DND-41 (cell line): ENCODE measurements at regions not wholly inside any gene's neighbourhood (a gene's known extent, or its start where the extent isn't known, plus 50 kb on each side); places are given as distances from the start of the nearest gene placed in this dataset.

ENCODE experiments used
- ATAC-seq: fragments of 200-7000 bp; cut with Tn5 transposase; 3 replicates; pipeline ENCODE4 v1.9.1; 2021; ENCODE audit warnings: low read depth; ENCODE audit not compliant: insufficient read depth
- DNase-seq: peaks from one replicate; pipeline ENCODE4 v3.0.0-alpha.2; 2020
- H2AFZ ChIP-seq: 2 replicates; pipeline ENCODE4 v1.6.0; 2012; ENCODE audit warnings: low read depth, low read length
- H3K27ac ChIP-seq: 2 replicates; pipeline ENCODE4 v1.5.1; 2012; ENCODE audit warnings: low read length, inconsistent platforms
- H3K27me3 ChIP-seq: fragments of 200-600 bp; sonication (generic); 2 replicates; pipeline ENCODE4 v1.6.0; 2012; ENCODE audit warnings: low read length, mild to moderate bottlenecking, inconsistent platforms; ENCODE audit not compliant: insufficient read depth, poor library complexity
- H3K36me3 ChIP-seq: 2 replicates; pipeline ENCODE4 v1.5.1; 2012; ENCODE audit warnings: low read length, inconsistent platforms; ENCODE audit not compliant: insufficient read depth
- H3K4me1 ChIP-seq: 2 replicates; pipeline ENCODE4 v1.5.1; 2012; ENCODE audit warnings: mild to moderate bottlenecking, low read length; ENCODE audit not compliant: insufficient read depth
- H3K4me2 ChIP-seq: 2 replicates; pipeline ENCODE4 v1.6.0; 2012; ENCODE audit warnings: mild to moderate bottlenecking, moderate library complexity, low read length, inconsistent platforms; ENCODE audit not compliant: insufficient read depth
- H3K4me3 ChIP-seq, 2 experiments: fragments of 200-600 bp in 1 of 2; shearing (Covaris generic) in 1 of 2; 2 replicates each; pipeline ENCODE4 v1.5.1; 2012 to 2016; ENCODE audit warnings: inconsistent platforms in 2 of 2, low read length in 2 of 2, mild to moderate bottlenecking in 2 of 2, low read depth in 1 of 2, moderate library complexity in 1 of 2
- H3K79me2 ChIP-seq: 2 replicates; pipeline ENCODE4 v1.6.0; 2012; ENCODE audit warnings: low read length, inconsistent platforms; ENCODE audit not compliant: insufficient read depth
- H3K9ac ChIP-seq: 2 replicates; pipeline ENCODE4 v1.6.0; 2012; ENCODE audit warnings: low read depth, mild to moderate bottlenecking, inconsistent platforms, low read length, moderate library complexity
- H3K9me3 ChIP-seq: 2 replicates; pipeline ENCODE4 v1.5.1; 2012; ENCODE audit warnings: low read length, moderate library complexity, mild to moderate bottlenecking, inconsistent platforms; ENCODE audit not compliant: insufficient read depth, severe bottlenecking
- H4K20me1 ChIP-seq: 2 replicates; pipeline ENCODE4 v1.6.0; 2012; ENCODE audit warnings: low read length; ENCODE audit not compliant: insufficient read depth
- EZH2 ChIP-seq: IDR thresholded peaks from 3 replicates; pipeline ENCODE4 v1.6.1; 2012; ENCODE audit warnings: borderline replicate concordance, low read depth, mild to moderate bottlenecking, moderate library complexity, low read length, inconsistent platforms; ENCODE audit not compliant: severe bottlenecking
- TF ChIP-seq, protein P1 (sequence below): IDR thresholded peaks from 2 replicates; pipeline ENCODE4 v1.5.1; 2012; ENCODE audit warnings: borderline replicate concordance, low read length, moderate library complexity, mild to moderate bottlenecking; ENCODE audit not compliant: poor library complexity, severe bottlenecking; ENCODE audit errors: extremely low read depth

- H3K36me3 ChIP-seq, result no peaks in the 10 kb centered on the region
- no peak overlapping the region for H3K4me2 ChIP-seq
- no peak overlapping the region for H3K27ac ChIP-seq
- peaks cover 7% of the 10 kb centered on the region for H3K9me3 ChIP-seq
- peaks cover under 1% of the 10 kb centered on the region; the same call in 1 of the 2 replicates for H3K4me1 ChIP-seq
- H3K27me3 ChIP-seq, result no peaks in the 10 kb centered on the region
- H2AFZ ChIP-seq, result no peak overlapping the region
- H3K9ac ChIP-seq, result no peak overlapping the region
- DNase-seq (no peak), ATAC-seq (no peak)
- no peaks in the 10 kb centered on the region for H3K79me2 ChIP-seq
- TF ChIP-seq EZH2, result no peak
- TF ChIP-seq, protein P1, sequence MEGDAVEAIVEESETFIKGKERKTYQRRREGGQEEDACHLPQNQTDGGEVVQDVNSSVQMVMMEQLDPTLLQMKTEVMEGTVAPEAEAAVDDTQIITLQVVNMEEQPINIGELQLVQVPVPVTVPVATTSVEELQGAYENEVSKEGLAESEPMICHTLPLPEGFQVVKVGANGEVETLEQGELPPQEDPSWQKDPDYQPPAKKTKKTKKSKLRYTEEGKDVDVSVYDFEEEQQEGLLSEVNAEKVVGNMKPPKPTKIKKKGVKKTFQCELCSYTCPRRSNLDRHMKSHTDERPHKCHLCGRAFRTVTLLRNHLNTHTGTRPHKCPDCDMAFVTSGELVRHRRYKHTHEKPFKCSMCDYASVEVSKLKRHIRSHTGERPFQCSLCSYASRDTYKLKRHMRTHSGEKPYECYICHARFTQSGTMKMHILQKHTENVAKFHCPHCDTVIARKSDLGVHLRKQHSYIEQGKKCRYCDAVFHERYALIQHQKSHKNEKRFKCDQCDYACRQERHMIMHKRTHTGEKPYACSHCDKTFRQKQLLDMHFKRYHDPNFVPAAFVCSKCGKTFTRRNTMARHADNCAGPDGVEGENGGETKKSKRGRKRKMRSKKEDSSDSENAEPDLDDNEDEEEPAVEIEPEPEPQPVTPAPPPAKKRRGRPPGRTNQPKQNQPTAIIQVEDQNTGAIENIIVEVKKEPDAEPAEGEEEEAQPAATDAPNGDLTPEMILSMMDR, result no peak
- no peaks in the 10 kb centered on the region for H4K20me1 ChIP-seq
- H3K4me3 ChIP-seq, result no peak overlapping the region
Measured at GRCh38 chr4:133581996-133582619, 433.0 kb downstream of the PCDH10 start.

GRCh38 chr4:133574248-133574647 is 425.2 kb downstream of the PCDH10 start:
- no peaks in the 10 kb centered on the region for H3K79me2 ChIP-seq
- ATAC-seq (no peak), DNase-seq (no peak)
- H3K9ac ChIP-seq, result no peak overlapping the region
- H3K36me3 ChIP-seq, result no peaks in the 10 kb centered on the region
- no peak overlapping the region for H2AFZ ChIP-seq
- no peak overlapping the region for H3K4me3 ChIP-seq
- H3K4me1 ChIP-seq, result no peaks in the 10 kb centered on the region
- no peak overlapping the region for H3K4me2 ChIP-seq
- H3K27ac ChIP-seq, result no peak overlapping the region
- H3K27me3 ChIP-seq, result no peaks in the 10 kb centered on the region
- no peaks in the 10 kb centered on the region for H4K20me1 ChIP-seq
- H3K9me3 ChIP-seq, result peaks cover 3% of the 10 kb centered on the region
- TF ChIP-seq EZH2, result no peak
- TF ChIP-seq, protein P1, result no peak

DNA sequence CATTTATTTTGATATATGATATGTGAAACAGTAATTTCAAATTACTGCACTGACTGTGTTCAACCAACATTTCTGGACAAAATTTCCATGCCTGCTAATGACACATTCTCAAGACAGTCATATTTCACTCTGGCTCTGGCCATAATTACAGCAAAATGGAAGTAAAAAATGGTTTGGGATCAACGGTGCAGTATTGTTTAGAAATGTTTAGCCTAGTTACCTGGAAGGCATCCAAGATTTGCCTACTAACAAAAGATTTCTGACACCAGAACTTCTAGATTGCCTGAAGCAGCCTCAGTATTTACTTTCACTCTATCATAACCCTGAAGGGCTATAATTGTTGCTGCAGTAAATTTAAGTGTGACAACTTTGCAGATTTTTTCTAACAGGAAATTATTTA is 416.3 kb downstream of the PCDH10 start:
- Histone ChIP-seq H3K4me3 (no peak overlapping the region), H4K20me1 (no peaks in the 10 kb centered on the region), H3K36me3 (no peaks in the 10 kb centered on the region), H2AFZ (peak overlapping the region; percentile 54), H3K79me2 (no peaks in the 10 kb centered on the region), H3K4me2 (no peak overlapping the region), H3K9me3 (no peaks in the 10 kb centered on the region), H3K27me3 (no peaks in the 10 kb centered on the region), H3K27ac (no peak overlapping the region), H3K4me1 (no peaks in the 10 kb centered on the region), H3K9ac (no peak overlapping the region)
- no peak for DNase-seq
- TF ChIP-seq EZH2, result no peak
- TF ChIP-seq, protein P1, result no peak
- ATAC-seq, result no peak

GRCh38 chr4:133559987-133560386 is 410.9 kb downstream of the PCDH10 start:
- Histone ChIP-seq H3K9me3 (no peaks in the 10 kb centered on the region), H3K27ac (no peak overlapping the region), H3K4me3 (no peak overlapping the region), H3K79me2 (no peaks in the 10 kb centered on the region), H3K27me3 (no peaks in the 10 kb centered on the region), H3K4me2 (no peak overlapping the region), H3K36me3 (no peaks in the 10 kb centered on the region), H3K9ac (no peak overlapping the region), H4K20me1 (no peaks in the 10 kb centered on the region), H3K4me1 (0 out of 2 replicates have a peak, but pooled peaks cover 3% of the 10 kb centered on the region), H2AFZ (peak overlapping the region; percentile 42; the same call in 1 of the 2 replicates)
- TF ChIP-seq EZH2, result no peak
- TF ChIP-seq, protein P1, result no peak
- ATAC-seq, result peak; percentile 47; the same call in 2 of the 3 replicates
- no peak for DNase-seq
